ENCODE measurements at regions not wholly inside any gene's neighbourhood (a gene's known extent, or its start where the extent isn't known, plus 50 kb on each side); places are given as distances from the start of the nearest gene placed in this dataset.

- 28 to 58% (median 47%) methylated on average over 3 of the region's 3 CpGs for WGBS, 4 donors
- TF ChIP-seq POLR2A (IDR thresholded peaks at IDR 0.05) = no peak
- no peak for TF ChIP-seq CTCF (IDR thresholded peaks at IDR 0.05)
- Histone ChIP-seq H3K4me1 (peaks cover 0 to 15% (median 5%) of the 10 kb centered on the region in 12 donors), H3K27me3 (no peaks in the 10 kb centered on the region), H3K27ac (peak overlapping the region in 5 of 12 donors; percentile 9 to 28 (median 13)), H3K36me3 (no peaks in the 10 kb centered on the region), H3K9me3 (peaks cover 0 to 6% (median 0%) of the 10 kb centered on the region in 12 donors), H3K4me3 (no peak overlapping the region)
- DNase-seq (no peak), ATAC-seq (peak in 3 of 4 donors; percentile 58 to 81 (median 68))
- intact Hi-C loops (cut with DNase I) = no loop called here
These were observed 72.6 kb upstream of the ARHGAP24 start for GRCh38 chr4:85402371-85402770.

GRCh38 chr4:85406185-85406584 is 68.8 kb upstream of the ARHGAP24 start:
- Histone ChIP-seq H3K27me3 (no peaks in the 10 kb centered on the region), H3K27ac (no peak overlapping the region), H3K4me3 (no peak overlapping the region), H3K36me3 (no peaks in the 10 kb centered on the region), H3K4me1 (peaks cover 0 to 8% (median 0%) of the 10 kb centered on the region in 12 donors), H3K9me3 (no peaks in the 10 kb centered on the region)
- ATAC-seq (no peak), DNase-seq (no peak)
- TF ChIP-seq CTCF (IDR thresholded peaks at IDR 0.05) (no peak), POLR2A (IDR thresholded peaks at IDR 0.05) (no peak)
- intact Hi-C loops (cut with DNase I) = no loop called here
- 87 to 96% (median 94%) methylated on average over 2 of the region's 2 CpGs for WGBS, 4 donors

- Histone ChIP-seq H3K4me1 (peaks cover 0 to 8% (median 0%) of the 10 kb centered on the region in 12 donors), H3K27ac (no peak overlapping the region), H3K27me3 (no peaks in the 10 kb centered on the region), H3K9me3 (no peaks in the 10 kb centered on the region), H3K4me3 (no peak overlapping the region), H3K36me3 (no peaks in the 10 kb centered on the region)
- intact Hi-C loops (cut with DNase I) = no loop called here
- ATAC-seq = no peak
- TF ChIP-seq POLR2A (IDR thresholded peaks at IDR 0.05) = no peak
- no peak for TF ChIP-seq CTCF (IDR thresholded peaks at IDR 0.05)
- DNase-seq = no peak
- 84 to 94% (median 88%) methylated on average over 3 of the region's 3 CpGs for WGBS, 4 donors
These were observed 67.4 kb upstream of the ARHGAP24 start for GRCh38 chr4:85407546-85407945.

GRCh38 chr4:85408301-85408700 is 66.6 kb upstream of the ARHGAP24 start:
- H3K36me3 ChIP-seq = no peaks in the 10 kb centered on the region
- DNase-seq = no peak
- no peaks in the 10 kb centered on the region for H3K27me3 ChIP-seq
- no peak overlapping the region for H3K4me3 ChIP-seq
- intact Hi-C loops (cut with DNase I) = no loop called here
- no peak for ATAC-seq
- TF ChIP-seq CTCF (IDR thresholded peaks at IDR 0.05) (no peak), POLR2A (IDR thresholded peaks at IDR 0.05) (no peak)
- no peak overlapping the region for H3K27ac ChIP-seq
- WGBS, 4 donors = 70 to 88% (median 77%) methylated on average over 1 of the region's 1 CpG
- H3K4me1 ChIP-seq = peaks cover 0 to 5% (median 0%) of the 10 kb centered on the region in 12 donors
- H3K9me3 ChIP-seq = no peaks in the 10 kb centered on the region
